Thoracic aorta (tissue), 2 donors: ENCODE measurements at regions not wholly inside any gene's neighbourhood (a gene's known extent, or its start where the extent isn't known, plus 50 kb on each side); places are given as distances from the start of the nearest gene placed in this dataset.
"Not testable (repeated sequence)": the region's sequence is repeated elsewhere in the genome, so short reads cannot be mapped to it uniquely, and the experiment has no call there.

Experiments
- ATAC-seq: fragments of 150-250 bp; one replicate; pipeline ENCODE4 v1.8.0; 2017; ENCODE audit warnings: low read depth; ENCODE audit not compliant: insufficient number of reproducible peaks, low FRiP score
- DNase-seq: peaks from one replicate; pipeline ENCODE4 v3.0.0-alpha.2; 2020; ENCODE audit warnings: low spot score
- H3K27ac ChIP-seq, 2 donors: fragments of 200-600 bp; sonication (generic); 1 replicate in 1 of 2; 2 replicates in 1 of 2; pipeline ENCODE4 v1.5.1; 2016; ENCODE audit warnings: mild to moderate bottlenecking in 2 of 2, moderate library complexity in 2 of 2
- H3K27me3 ChIP-seq: fragments of 200-600 bp; sonication (generic); replicated peaks from 2 replicates; pipeline ENCODE4 v1.6.0; 2016; ENCODE audit warnings: mild to moderate bottlenecking; ENCODE audit not compliant: insufficient read depth
- H3K36me3 ChIP-seq: fragments of 200-600 bp; sonication (generic); one replicate; pipeline ENCODE4 v1.5.1; 2016
- H3K4me1 ChIP-seq, 2 donors: fragments of 200-600 bp; sonication (generic); 1 replicate in 1 of 2; 2 replicates in 1 of 2; pipeline versions ENCODE4 v1.5.1 to v1.6.0; 2016; ENCODE audit warnings: low read depth in 2 of 2, mild to moderate bottlenecking in 1 of 2; ENCODE audit not compliant: control insufficient read depth in 1 of 2
- H3K4me3 ChIP-seq: fragments of 200-600 bp; sonication (generic); 2 replicates; pipeline ENCODE4 v1.5.1; 2016; ENCODE audit warnings: mild to moderate bottlenecking
- H3K9me3 ChIP-seq: fragments of 200-600 bp; sonication (generic); 2 replicates; pipeline ENCODE4 v1.5.1; 2016
- CTCF ChIP-seq: fragments of 200-600 bp; sonication (generic); IDR thresholded peaks from one replicate; pipeline ENCODE4 v1.5.1; 2019; ENCODE audit warnings: antibody characterized with exemption

GRCh38 chr7:407721-408539 lies 111.7 kb downstream of the PDGFA start:
- no peak overlapping the region for H3K27ac ChIP-seq
- TF ChIP-seq CTCF, result no peak
- H3K4me1 ChIP-seq, result no peaks in the 10 kb centered on the region
- H3K9me3 ChIP-seq, result no peaks in the 10 kb centered on the region
- ATAC-seq, result no peak
- H3K4me3 ChIP-seq, result no peak overlapping the region
- no peak for DNase-seq
- no peaks in the 10 kb centered on the region for H3K36me3 ChIP-seq
- H3K27me3 ChIP-seq, result no peaks in the 10 kb centered on the region

GRCh38 chr7:408751-409311 lies 110.8 kb downstream of the PDGFA start:
- no peak for TF ChIP-seq CTCF
- Histone ChIP-seq H3K4me1 (no peaks in the 10 kb centered on the region), H3K27ac (no peak overlapping the region), H3K36me3 (no peaks in the 10 kb centered on the region), H3K9me3 (no peaks in the 10 kb centered on the region), H3K27me3 (no peaks in the 10 kb centered on the region), H3K4me3 (no peak overlapping the region)
- DNase-seq, result no peak
- no peak for ATAC-seq

GRCh38 chr7:409339-410281 lies 110.0 kb downstream of the PDGFA start:
- no peak for TF ChIP-seq CTCF
- no peak for DNase-seq
- no peak for ATAC-seq
- Histone ChIP-seq H3K9me3 (no peaks in the 10 kb centered on the region), H3K4me1 (no peaks in the 10 kb centered on the region), H3K27ac (no peak overlapping the region), H3K4me3 (no peak overlapping the region), H3K27me3 (no peaks in the 10 kb centered on the region), H3K36me3 (no peaks in the 10 kb centered on the region)

- Histone ChIP-seq H3K4me1 (no peaks in the 10 kb centered on the region), H3K4me3 (no peak overlapping the region), H3K9me3 (no peaks in the 10 kb centered on the region), H3K27me3 (no peaks in the 10 kb centered on the region), H3K36me3 (no peaks in the 10 kb centered on the region), H3K27ac (no peak overlapping the region)
- DNase-seq (no peak), ATAC-seq (no peak)
- TF ChIP-seq CTCF, result no peak
Measured at GRCh38 chr7:410395-410910, 109.2 kb downstream of the PDGFA start.

GRCh38 chr7:411116-411515 lies 108.5 kb downstream of the PDGFA start:
- not testable (repeated sequence) for H3K27me3 ChIP-seq, H3K27ac ChIP-seq, H3K4me3 ChIP-seq, ATAC-seq, H3K9me3 ChIP-seq, H3K4me1 ChIP-seq, DNase-seq, H3K36me3 ChIP-seq
